AG04449 (cell line): ENCODE measurements at regions not wholly inside any gene's neighbourhood (a gene's known extent, or its start where the extent isn't known, plus 50 kb on each side); places are given as distances from the start of the nearest gene placed in this dataset.
A peak's percentile ranks its signal among the peaks of the same experiment; 100 is the strongest.

Experiments used
- CTCF ChIA-PET: fragments of 350-600 bp; formaldehyde crosslinking; extraction: SDS; loops from one replicate; lab custom pipeline; 2021; ENCODE audit warnings: antibody characterized with exemption; lab: Yijun Ruan, JAX
- POLR2A ChIA-PET: fragments of 400-600, 350-600 bp; formaldehyde crosslinking; extraction: SDS; loops from one replicate; lab custom pipeline; 2020; ENCODE audit warnings: antibody characterized with exemption, inconsistent platforms; lab: Yijun Ruan, JAX
- DNase-seq: peaks from one replicate; pipeline ENCODE4 v3.0.0-alpha.2; 2010; ENCODE audit warnings: low read depth, low spot score
- H3K4me3 ChIP-seq: 2 replicates; pipeline ENCODE4 v1.5.1; 2011; ENCODE audit warnings: low read depth, mild to moderate bottlenecking, control low read depth, low read length
- TF ChIP-seq, protein P1 (sequence below): IDR thresholded peaks from one replicate; pipeline ENCODE4 v1.5.1; 2011; ENCODE audit warnings: mild to moderate bottlenecking, moderate library complexity, low read length, control low read depth, inconsistent platforms; ENCODE audit not compliant: insufficient read depth; ENCODE audit errors: missing control alignments

DNA sequence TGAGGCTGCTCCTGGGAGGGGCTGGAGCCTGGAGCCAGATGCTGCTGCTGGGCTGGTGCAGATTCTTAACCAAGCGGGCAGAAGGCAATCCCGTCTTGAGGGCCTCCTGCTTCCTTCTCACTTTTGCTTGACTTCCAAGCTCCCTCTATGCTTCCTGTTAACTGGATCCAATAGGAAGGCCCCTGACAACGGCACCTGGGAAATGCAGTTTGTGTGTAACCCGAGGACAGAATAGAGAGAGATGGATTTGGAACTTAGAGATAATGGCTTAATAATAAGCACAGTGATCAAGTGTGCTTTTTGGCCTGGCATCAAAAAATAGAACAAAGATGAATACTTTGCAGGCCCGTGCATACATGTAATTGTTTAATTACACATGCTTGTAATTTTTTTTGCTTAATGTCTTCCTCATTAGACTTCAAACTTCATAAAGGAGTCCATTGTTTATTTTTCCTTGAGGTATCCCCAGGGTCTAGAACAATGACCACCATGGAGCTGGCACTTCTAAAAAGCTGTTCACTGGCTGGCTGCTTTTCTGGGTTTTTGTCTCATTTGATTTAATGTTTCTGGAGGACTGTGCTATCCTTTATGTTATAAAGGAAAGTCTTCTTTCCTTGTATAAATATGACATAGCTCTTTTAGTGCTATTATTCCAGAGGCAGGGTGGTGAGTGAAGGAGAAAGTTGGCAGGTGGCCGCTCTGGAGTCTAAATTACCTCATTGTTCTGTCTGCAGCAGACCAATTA lies 63.3 kb upstream of the MITF start:
- CTCF ChIA-PET, result interaction anchor here (1.3 to 2.0 kb wide), 2 partner anchors 514 to 556 kb away, joined by 5 to 8 read pairs; no protein-coding TSS in a partner anchor
- TF ChIP-seq, protein P1, sequence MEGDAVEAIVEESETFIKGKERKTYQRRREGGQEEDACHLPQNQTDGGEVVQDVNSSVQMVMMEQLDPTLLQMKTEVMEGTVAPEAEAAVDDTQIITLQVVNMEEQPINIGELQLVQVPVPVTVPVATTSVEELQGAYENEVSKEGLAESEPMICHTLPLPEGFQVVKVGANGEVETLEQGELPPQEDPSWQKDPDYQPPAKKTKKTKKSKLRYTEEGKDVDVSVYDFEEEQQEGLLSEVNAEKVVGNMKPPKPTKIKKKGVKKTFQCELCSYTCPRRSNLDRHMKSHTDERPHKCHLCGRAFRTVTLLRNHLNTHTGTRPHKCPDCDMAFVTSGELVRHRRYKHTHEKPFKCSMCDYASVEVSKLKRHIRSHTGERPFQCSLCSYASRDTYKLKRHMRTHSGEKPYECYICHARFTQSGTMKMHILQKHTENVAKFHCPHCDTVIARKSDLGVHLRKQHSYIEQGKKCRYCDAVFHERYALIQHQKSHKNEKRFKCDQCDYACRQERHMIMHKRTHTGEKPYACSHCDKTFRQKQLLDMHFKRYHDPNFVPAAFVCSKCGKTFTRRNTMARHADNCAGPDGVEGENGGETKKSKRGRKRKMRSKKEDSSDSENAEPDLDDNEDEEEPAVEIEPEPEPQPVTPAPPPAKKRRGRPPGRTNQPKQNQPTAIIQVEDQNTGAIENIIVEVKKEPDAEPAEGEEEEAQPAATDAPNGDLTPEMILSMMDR, result no peak
- POLR2A ChIA-PET, result no interaction called here
- H3K4me3 ChIP-seq, result no peak overlapping the region
- no peak for DNase-seq

DNA sequence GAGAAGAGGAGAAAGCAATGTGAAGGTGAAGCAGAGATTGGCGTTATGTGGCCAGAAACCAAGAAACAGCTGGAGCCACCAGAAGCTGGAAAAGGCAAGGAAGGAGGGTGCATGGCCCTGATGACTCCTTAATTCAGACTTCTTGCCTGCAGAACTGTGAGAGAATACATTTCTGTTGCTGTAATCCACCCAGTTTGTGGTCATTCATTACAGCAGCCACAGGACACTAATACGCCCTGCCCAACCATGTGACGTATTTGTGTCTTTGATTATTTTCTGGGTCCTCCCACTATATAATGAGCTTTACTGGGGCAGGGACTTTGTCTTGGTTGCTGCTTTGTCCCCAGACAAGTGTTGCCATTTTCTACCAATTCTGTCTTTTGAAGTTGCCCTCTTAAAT lies 64.5 kb upstream of the MITF start:
- POLR2A ChIA-PET, result no interaction called here
- DNase-seq, result no peak
- TF ChIP-seq, protein P1, result no peak
- CTCF ChIA-PET, result interaction anchor here (0.6 to 2.0 kb wide), 2 partner anchors 280 to 513 kb away, joined by 3 to 8 read pairs; no protein-coding TSS in a partner anchor
- H3K4me3 ChIP-seq, result no peak overlapping the region

DNA sequence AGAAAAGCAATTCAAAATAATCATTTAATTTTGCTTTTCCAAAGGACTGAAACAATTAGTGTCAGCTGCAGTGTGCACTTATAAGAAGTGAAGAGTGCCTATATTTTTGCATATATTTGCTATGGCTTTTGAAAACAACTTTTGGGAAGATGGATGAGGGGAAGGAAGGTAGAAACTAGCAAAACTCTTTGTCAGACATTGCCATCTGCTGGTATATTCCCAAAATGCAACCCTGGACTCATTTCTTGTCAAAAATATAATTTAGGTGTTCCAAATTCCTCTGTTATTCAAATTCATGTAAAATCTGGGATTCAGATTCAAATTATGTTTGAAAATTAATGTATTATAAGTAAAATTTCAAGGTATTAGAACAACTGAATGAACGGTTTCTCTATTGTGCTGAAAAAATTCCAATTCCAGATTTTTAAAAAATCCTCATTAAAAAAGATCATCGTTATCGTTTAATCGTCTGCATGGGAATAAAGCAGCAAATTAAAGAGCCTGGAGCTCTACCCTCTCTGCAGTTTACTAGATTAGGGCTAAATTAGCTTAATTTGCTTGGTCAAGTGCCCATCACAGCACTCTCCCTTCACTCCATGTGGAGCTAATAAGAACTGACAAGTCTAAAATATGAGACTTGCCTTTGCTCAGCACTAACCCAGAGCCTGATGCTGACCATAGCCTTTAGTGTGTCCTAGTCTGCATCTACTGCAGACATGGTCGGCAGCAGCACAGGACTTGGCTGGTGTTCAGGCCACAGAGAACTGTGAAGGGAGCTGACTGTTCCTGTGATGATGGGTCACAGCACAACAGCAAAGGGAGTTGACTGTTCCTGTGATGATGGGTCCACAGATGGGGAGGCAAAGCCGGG lies 67.9 kb upstream of the MITF start:
- CTCF ChIA-PET, result interaction anchor here (0.8 to 4.8 kb wide), 14 partner anchors 9 to 570 kb away, joined by 3 to 37 read pairs (median 4); partner anchors contain the start of gene LMOD3
- no peak overlapping the region for H3K4me3 ChIP-seq
- no peak for DNase-seq
- POLR2A ChIA-PET, result interaction anchor here (0.5 kb wide), 1 partner anchor 113 kb away, joined by 7 read pairs; no protein-coding TSS in a partner anchor
- TF ChIP-seq, protein P1, result peak; percentile 46

DNA sequence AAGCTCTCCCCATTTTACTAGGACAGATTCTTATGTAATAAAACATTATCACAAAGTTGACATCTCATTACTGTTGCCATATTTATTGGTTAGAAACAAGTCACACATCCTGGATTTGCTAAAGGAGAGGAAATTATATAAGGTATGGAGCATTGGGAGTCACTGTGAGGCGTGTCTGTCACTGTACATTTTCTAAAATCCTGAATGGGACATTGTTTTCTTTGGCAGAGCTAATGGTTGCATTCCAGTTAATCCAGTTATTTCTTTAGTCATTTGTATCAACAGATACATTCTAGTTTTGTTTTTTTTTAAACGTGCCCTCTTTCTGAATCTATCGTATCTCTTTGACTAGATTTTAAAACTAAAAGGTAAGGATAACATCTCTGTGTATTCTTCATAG lies 70.2 kb upstream of the MITF start:
- DNase-seq, result no peak
- ChIA-PET POLR2A (no interaction called here), CTCF (interaction anchor here (0.6 to 4.8 kb wide), 3 partner anchors 241 to 618 kb away, joined by 3 to 37 read pairs (median 3); no protein-coding TSS in a partner anchor)
- TF ChIP-seq, protein P1, result no peak
- H3K4me3 ChIP-seq, result no peak overlapping the region

DNA sequence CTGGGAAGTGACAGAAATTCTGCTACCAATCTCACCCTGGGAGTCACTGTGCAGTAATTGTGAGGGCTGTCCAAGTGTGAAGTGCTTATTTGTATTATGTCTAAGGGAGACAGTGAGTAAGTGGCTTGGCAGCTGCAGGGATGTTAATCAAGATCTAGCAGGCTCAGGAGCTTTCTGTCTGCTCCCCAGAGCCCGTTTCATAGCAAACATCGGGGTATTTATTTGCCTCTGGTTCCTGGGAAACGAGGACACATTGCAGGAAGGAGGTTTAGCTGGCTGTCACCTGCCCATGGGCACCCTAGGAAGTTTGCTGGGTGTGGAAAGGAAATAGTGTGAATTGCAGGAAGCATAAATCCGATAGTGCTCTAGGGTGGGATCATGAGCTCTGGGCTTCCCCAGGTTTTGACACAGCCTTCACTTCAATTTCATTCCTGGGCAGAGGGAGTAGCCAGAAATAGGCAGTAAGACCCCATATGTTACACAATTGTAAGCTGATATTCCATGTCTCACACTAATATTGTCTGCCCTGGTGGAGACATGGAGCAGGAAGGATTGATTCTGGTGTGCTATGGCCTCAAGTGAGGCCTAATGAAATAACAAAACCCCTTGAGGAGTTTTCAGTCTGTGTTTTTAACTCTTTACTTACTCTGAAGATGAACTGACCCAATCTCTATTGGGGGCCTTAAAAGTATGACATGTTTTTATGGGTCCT lies 74.1 kb upstream of the MITF start:
- CTCF ChIA-PET, result no interaction called here
- H3K4me3 ChIP-seq, result no peak overlapping the region
- POLR2A ChIA-PET, result no interaction called here
- TF ChIP-seq, protein P1, result no peak
- no peak for DNase-seq
